Stimulated activated CD4-positive, alpha-beta T cell treated with anti-CD3 and anti-CD28 coated beads, Interleukin-4, amount 100 ng/mL, for 24 hours (primary cell): ENCODE measurements at regions not wholly inside any gene's neighbourhood (a gene's known extent, or its start where the extent isn't known, plus 50 kb on each side); places are given as distances from the start of the nearest gene placed in this dataset.

ENCODE experiments used
- DNase-seq: peaks from one replicate; pipeline ENCODE4 v3.0.0-alpha.2; 2020

GRCh38 chr11:116129456-116129855, 625.2 kb upstream of the CADM1 start:
- no peak for DNase-seq

GRCh38 chr11:116126562-116126961, 622.3 kb upstream of the CADM1 start:
- DNase-seq = no peak

- DNase-seq = no peak
Observed at GRCh38 chr11:116124922-116125714, 620.9 kb upstream of the CADM1 start.

- no peak for DNase-seq
Observed at GRCh38 chr11:116123739-116124138, 619.5 kb upstream of the CADM1 start.

- no peak for DNase-seq
Observed at GRCh38 chr11:116122697-116123472, 618.7 kb upstream of the CADM1 start.

GRCh38 chr11:116119158-116119557, 614.9 kb upstream of the CADM1 start:
- no peak for DNase-seq

GRCh38 chr11:116118138-116118470, 613.9 kb upstream of the CADM1 start:
- DNase-seq = no peak

GRCh38 chr11:116117331-116118137, 613.3 kb upstream of the CADM1 start:
- no peak for DNase-seq

GRCh38 chr11:116115801-116116200, 611.6 kb upstream of the CADM1 start:
- no peak for DNase-seq

- no peak for DNase-seq
Observed at GRCh38 chr11:116114198-116114651, 610.0 kb upstream of the CADM1 start.

GRCh38 chr11:116112087-116112935, 608.1 kb upstream of the CADM1 start:
- DNase-seq = no peak

GRCh38 chr11:116111546-116111945, 607.3 kb upstream of the CADM1 start:
- DNase-seq = no peak

- no peak for DNase-seq
Observed at GRCh38 chr11:116110802-116111201, 606.6 kb upstream of the CADM1 start.

- DNase-seq = no peak
Observed at GRCh38 chr11:116110356-116110755, 606.1 kb upstream of the CADM1 start.

GRCh38 chr11:116109228-116109627, 605.0 kb upstream of the CADM1 start:
- no peak for DNase-seq

GRCh38 chr11:116108161-116108560, 603.9 kb upstream of the CADM1 start:
- no peak for DNase-seq

GRCh38 chr11:116107229-116107628, 603.0 kb upstream of the CADM1 start:
- DNase-seq = no peak

GRCh38 chr11:116104498-116105174, 600.4 kb upstream of the CADM1 start:
- DNase-seq = no peak

GRCh38 chr11:116101902-116102301, 597.7 kb upstream of the CADM1 start:
- no peak for DNase-seq

GRCh38 chr11:116100016-116100415, 595.8 kb upstream of the CADM1 start:
- no peak for DNase-seq

- DNase-seq = no peak
Observed at GRCh38 chr11:116099541-116099940, 595.3 kb upstream of the CADM1 start.
